ENCODE measurements at regions not wholly inside any gene's neighbourhood (a gene's known extent, or its start where the extent isn't known, plus 50 kb on each side); places are given as distances from the start of the nearest gene placed in this dataset.

- H3K27me3 ChIP-seq (ENCODE audit: insufficient read depth, low read length): no peaks in the 10 kb centered on the region
- POLR2A ChIA-PET (ENCODE audit: partially characterized antibody): no interaction called here
- intact Hi-C loops (cut with micrococcal nuclease): no loop called here
- no peak overlapping the region for H3K4me3 Mint-ChIP-seq
- DNase-seq: no peak
- CTCF ChIA-PET (ENCODE audit: partially characterized antibody): no interaction called here
- H3K27ac ChIP-seq (ENCODE audit: low read depth, low read length): no peak overlapping the region
- no peaks in the 10 kb centered on the region for H3K9me3 Mint-ChIP-seq
- peaks cover 25 to 26% of the 10 kb centered on the region in 2 donors for H3K27me3 Mint-ChIP-seq
- H3K4me1 ChIP-seq (ENCODE audit: insufficient read depth, low read length): no peaks in the 10 kb centered on the region
- no peaks in the 10 kb centered on the region for H3K36me3 Mint-ChIP-seq
- H3K9me3 ChIP-seq (ENCODE audit: control insufficient read depth in 1 of 2, low read length in 2 of 2): no peaks in the 10 kb centered on the region
- no peaks in the 10 kb centered on the region for H3K4me1 Mint-ChIP-seq
- H3K27ac Mint-ChIP-seq: no peak overlapping the region
- H3K4me3 ChIP-seq (ENCODE audit: low read length in 2 of 2): no peak overlapping the region
- no peaks in the 10 kb centered on the region for H3K36me3 ChIP-seq (ENCODE audit: insufficient read depth, low read length)
Observed at GRCh38 chr1:100791586-100791985, 72.0 kb downstream of the VCAM1 start.

GRCh38 chr1:100793659-100794058 is 74.1 kb downstream of the VCAM1 start:
- Histone ChIP-seq H3K27me3 (ENCODE audit: insufficient read depth, low read length) (no peaks in the 10 kb centered on the region), H3K4me3 (ENCODE audit: low read length in 2 of 2) (no peak overlapping the region), H3K36me3 (ENCODE audit: insufficient read depth, low read length) (no peaks in the 10 kb centered on the region), H3K4me1 (ENCODE audit: insufficient read depth, low read length) (no peaks in the 10 kb centered on the region), H3K9me3 (ENCODE audit: control insufficient read depth in 1 of 2, low read length in 2 of 2) (no peaks in the 10 kb centered on the region), H3K27ac (ENCODE audit: low read depth, low read length) (no peak overlapping the region)
- POLR2A ChIA-PET (ENCODE audit: partially characterized antibody): no interaction called here
- H3K4me1 Mint-ChIP-seq: no peaks in the 10 kb centered on the region
- DNase-seq: no peak
- intact Hi-C loops (cut with micrococcal nuclease): no loop called here
- H3K4me3 Mint-ChIP-seq: no peak overlapping the region
- no peaks in the 10 kb centered on the region for H3K9me3 Mint-ChIP-seq
- H3K27me3 Mint-ChIP-seq: peaks cover 26 to 29% of the 10 kb centered on the region in 2 donors
- H3K27ac Mint-ChIP-seq: no peak overlapping the region
- CTCF ChIA-PET (ENCODE audit: partially characterized antibody): no interaction called here
- H3K36me3 Mint-ChIP-seq: no peaks in the 10 kb centered on the region

- no peak for DNase-seq
- H3K27me3 Mint-ChIP-seq: peaks cover 25 to 28% of the 10 kb centered on the region in 2 donors
- no peaks in the 10 kb centered on the region for H3K36me3 ChIP-seq (ENCODE audit: insufficient read depth, low read length)
- H3K9me3 ChIP-seq (ENCODE audit: control insufficient read depth in 1 of 2, low read length in 2 of 2): no peaks in the 10 kb centered on the region
- H3K4me3 ChIP-seq (ENCODE audit: low read length in 2 of 2): no peak overlapping the region
- CTCF ChIA-PET (ENCODE audit: partially characterized antibody): no interaction called here
- no peaks in the 10 kb centered on the region for H3K4me1 ChIP-seq (ENCODE audit: insufficient read depth, low read length)
- no peaks in the 10 kb centered on the region for H3K4me1 Mint-ChIP-seq
- no peak overlapping the region for H3K4me3 Mint-ChIP-seq
- H3K9me3 Mint-ChIP-seq: peaks cover 0 to 4% (median 0%) of the 10 kb centered on the region in 8 donors
- no peaks in the 10 kb centered on the region for H3K27me3 ChIP-seq (ENCODE audit: insufficient read depth, low read length)
- POLR2A ChIA-PET (ENCODE audit: partially characterized antibody): no interaction called here
- no peak overlapping the region for H3K27ac Mint-ChIP-seq
- H3K27ac ChIP-seq (ENCODE audit: low read depth, low read length): no peak overlapping the region
- intact Hi-C loops (cut with micrococcal nuclease): no loop called here
- H3K36me3 Mint-ChIP-seq: no peaks in the 10 kb centered on the region
Observed at GRCh38 chr1:100794748-100795645, 75.5 kb downstream of the VCAM1 start.

GRCh38 chr1:100795646-100795985 is 76.1 kb downstream of the VCAM1 start:
- no peak overlapping the region for H3K4me3 Mint-ChIP-seq
- POLR2A ChIA-PET (ENCODE audit: partially characterized antibody): no interaction called here

GRCh38 chr1:100796046-100796445 is 76.5 kb downstream of the VCAM1 start:
- no peak overlapping the region for H3K27ac ChIP-seq (ENCODE audit: low read depth, low read length)
- POLR2A ChIA-PET (ENCODE audit: partially characterized antibody): no interaction called here
- no peak overlapping the region for H3K27ac Mint-ChIP-seq
- H3K4me3 Mint-ChIP-seq: no peak overlapping the region
- intact Hi-C loops (cut with micrococcal nuclease): no loop called here
- CTCF ChIA-PET (ENCODE audit: partially characterized antibody): no interaction called here
- no peaks in the 10 kb centered on the region for H3K36me3 ChIP-seq (ENCODE audit: insufficient read depth, low read length)
- H3K9me3 ChIP-seq (ENCODE audit: control insufficient read depth in 1 of 2, low read length in 2 of 2): no peaks in the 10 kb centered on the region
- no peaks in the 10 kb centered on the region for H3K36me3 Mint-ChIP-seq
- no peaks in the 10 kb centered on the region for H3K27me3 ChIP-seq (ENCODE audit: insufficient read depth, low read length)
- no peaks in the 10 kb centered on the region for H3K4me1 ChIP-seq (ENCODE audit: insufficient read depth, low read length)
- H3K4me1 Mint-ChIP-seq: no peaks in the 10 kb centered on the region
- peaks cover 22 to 26% of the 10 kb centered on the region in 2 donors for H3K27me3 Mint-ChIP-seq
- H3K4me3 ChIP-seq (ENCODE audit: low read length in 2 of 2): no peak overlapping the region
- no peak for DNase-seq
- H3K9me3 Mint-ChIP-seq: peaks cover 0 to 13% (median 7%) of the 10 kb centered on the region in 8 donors

More at GRCh38 chr1:100795646-100795985, 76.1 kb downstream of the VCAM1 start:
- no peaks in the 10 kb centered on the region for H3K4me1 ChIP-seq (ENCODE audit: insufficient read depth, low read length)
- no peaks in the 10 kb centered on the region for H3K27me3 ChIP-seq (ENCODE audit: insufficient read depth, low read length)
- H3K36me3 Mint-ChIP-seq: no peaks in the 10 kb centered on the region
- no peak overlapping the region for H3K4me3 ChIP-seq (ENCODE audit: low read length in 2 of 2)
- intact Hi-C loops (cut with micrococcal nuclease): no loop called here
- peaks cover 22 to 26% of the 10 kb centered on the region in 2 donors for H3K27me3 Mint-ChIP-seq
- no peaks in the 10 kb centered on the region for H3K9me3 ChIP-seq (ENCODE audit: control insufficient read depth in 1 of 2, low read length in 2 of 2)
- peaks cover 0 to 10% (median 4%) of the 10 kb centered on the region in 8 donors for H3K9me3 Mint-ChIP-seq
- no peak overlapping the region for H3K27ac ChIP-seq (ENCODE audit: low read depth, low read length)
- CTCF ChIA-PET (ENCODE audit: partially characterized antibody): no interaction called here
- no peak overlapping the region for H3K27ac Mint-ChIP-seq
- H3K36me3 ChIP-seq (ENCODE audit: insufficient read depth, low read length): no peaks in the 10 kb centered on the region
- no peak for DNase-seq
- H3K4me1 Mint-ChIP-seq: no peaks in the 10 kb centered on the region

GRCh38 chr1:100799548-100799947 is 80.0 kb downstream of the VCAM1 start:
- POLR2A ChIA-PET (ENCODE audit: partially characterized antibody): no interaction called here
- H3K4me3 Mint-ChIP-seq: no peak overlapping the region
- Histone ChIP-seq H3K27ac (ENCODE audit: low read depth, low read length) (no peak overlapping the region), H3K36me3 (ENCODE audit: insufficient read depth, low read length) (no peaks in the 10 kb centered on the region), H3K27me3 (ENCODE audit: insufficient read depth, low read length) (no peaks in the 10 kb centered on the region), H3K4me1 (ENCODE audit: insufficient read depth, low read length) (no peaks in the 10 kb centered on the region), H3K9me3 (ENCODE audit: control insufficient read depth in 1 of 2, low read length in 2 of 2) (no peaks in the 10 kb centered on the region), H3K4me3 (ENCODE audit: low read length in 2 of 2) (no peak overlapping the region)
- H3K27me3 Mint-ChIP-seq: peaks cover 15 to 21% of the 10 kb centered on the region in 2 donors
- no peaks in the 10 kb centered on the region for H3K36me3 Mint-ChIP-seq
- peaks cover 0 to 22% (median 12%) of the 10 kb centered on the region in 8 donors for H3K9me3 Mint-ChIP-seq
- no peaks in the 10 kb centered on the region for H3K4me1 Mint-ChIP-seq
- no peak overlapping the region for H3K27ac Mint-ChIP-seq
- DNase-seq: no peak
- intact Hi-C loops (cut with micrococcal nuclease): no loop called here
- CTCF ChIA-PET (ENCODE audit: partially characterized antibody): no interaction called here

GRCh38 chr1:100799954-100800612 is 80.5 kb downstream of the VCAM1 start:
- Histone ChIP-seq H3K27me3 (ENCODE audit: insufficient read depth, low read length) (no peaks in the 10 kb centered on the region), H3K4me1 (ENCODE audit: insufficient read depth, low read length) (no peaks in the 10 kb centered on the region), H3K27ac (ENCODE audit: low read depth, low read length) (no peak overlapping the region), H3K36me3 (ENCODE audit: insufficient read depth, low read length) (no peaks in the 10 kb centered on the region), H3K4me3 (ENCODE audit: low read length in 2 of 2) (no peak overlapping the region), H3K9me3 (ENCODE audit: control insufficient read depth in 1 of 2, low read length in 2 of 2) (no peaks in the 10 kb centered on the region)
- Mint-ChIP-seq H3K4me1 (no peaks in the 10 kb centered on the region), H3K9me3 (peaks cover 0 to 22% (median 12%) of the 10 kb centered on the region in 8 donors), H3K27ac (no peak overlapping the region), H3K4me3 (no peak overlapping the region), H3K36me3 (no peaks in the 10 kb centered on the region), H3K27me3 (peaks cover 13 to 18% of the 10 kb centered on the region in 2 donors)
- intact Hi-C loops (cut with micrococcal nuclease): no loop called here
- DNase-seq: no peak
- ChIA-PET POLR2A (ENCODE audit: partially characterized antibody) (no interaction called here), CTCF (ENCODE audit: partially characterized antibody) (interaction anchor here (0.7 kb wide), 1 partner anchor 69 kb away, joined by 3 read pairs; no protein-coding TSS in a partner anchor)

All from CD4-positive, alpha-beta memory T cell (primary cell).